Activated naive CD4-positive, alpha-beta T cell treated with anti-CD3 and anti-CD28 coated beads, Interleukin-2, amount 50 U/mL, for 24 hours (primary cell): ENCODE measurements at regions not wholly inside any gene's neighbourhood (a gene's known extent, or its start where the extent isn't known, plus 50 kb on each side); places are given as distances from the start of the nearest gene placed in this dataset.

Experiments
- H3K27ac Mint-ChIP-seq: one replicate; pipeline ENCODE4 v1.8.0; 2021; ENCODE audit warnings: mild to moderate bottlenecking, mixed read lengths
- H3K27me3 Mint-ChIP-seq: one replicate; pipeline ENCODE4 v1.8.0; 2021; ENCODE audit warnings: mixed read lengths
- H3K36me3 Mint-ChIP-seq: one replicate; pipeline ENCODE4 v1.8.0; 2021; ENCODE audit warnings: mixed read lengths
- H3K4me1 Mint-ChIP-seq: one replicate; pipeline ENCODE4 v1.8.0; 2021; ENCODE audit warnings: mixed read lengths
- H3K4me3 Mint-ChIP-seq: one replicate; pipeline ENCODE4 v1.8.0; 2021; ENCODE audit warnings: mild to moderate bottlenecking, mixed read lengths
- H3K9me3 Mint-ChIP-seq: one replicate; pipeline ENCODE4 v1.8.0; 2021; ENCODE audit warnings: mixed read lengths

GRCh38 chr17:73717690-73718089 lies 73.4 kb upstream of the SDK2 start:
- H3K27me3 Mint-ChIP-seq: no peaks in the 10 kb centered on the region
- H3K9me3 Mint-ChIP-seq: no peaks in the 10 kb centered on the region
- H3K36me3 Mint-ChIP-seq: no peaks in the 10 kb centered on the region
- peaks cover 32% of the 10 kb centered on the region for H3K4me1 Mint-ChIP-seq
- H3K4me3 Mint-ChIP-seq: no peak overlapping the region
- H3K27ac Mint-ChIP-seq: no peak overlapping the region

GRCh38 chr17:73718362-73718761 lies 74.1 kb upstream of the SDK2 start:
- Mint-ChIP-seq H3K27ac (no peak overlapping the region), H3K36me3 (no peaks in the 10 kb centered on the region), H3K9me3 (no peaks in the 10 kb centered on the region), H3K4me3 (no peak overlapping the region), H3K4me1 (peaks cover 39% of the 10 kb centered on the region), H3K27me3 (no peaks in the 10 kb centered on the region)

GRCh38 chr17:73718912-73719311 lies 74.7 kb upstream of the SDK2 start:
- H3K27me3 Mint-ChIP-seq: no peaks in the 10 kb centered on the region
- H3K4me3 Mint-ChIP-seq: no peak overlapping the region
- H3K9me3 Mint-ChIP-seq: no peaks in the 10 kb centered on the region
- H3K36me3 Mint-ChIP-seq: no peaks in the 10 kb centered on the region
- H3K27ac Mint-ChIP-seq: peak overlapping the region; percentile 63
- peaks cover 44% of the 10 kb centered on the region for H3K4me1 Mint-ChIP-seq

- Mint-ChIP-seq H3K27ac (no peak overlapping the region), H3K9me3 (no peaks in the 10 kb centered on the region), H3K4me1 (peaks cover 51% of the 10 kb centered on the region), H3K4me3 (no peak overlapping the region), H3K36me3 (no peaks in the 10 kb centered on the region), H3K27me3 (no peaks in the 10 kb centered on the region)
These were observed 75.4 kb upstream of the SDK2 start for GRCh38 chr17:73719588-73720071.

- peaks cover 51% of the 10 kb centered on the region for H3K4me1 Mint-ChIP-seq
- H3K9me3 Mint-ChIP-seq: no peaks in the 10 kb centered on the region
- no peak overlapping the region for H3K4me3 Mint-ChIP-seq
- no peak overlapping the region for H3K27ac Mint-ChIP-seq
- H3K27me3 Mint-ChIP-seq: no peaks in the 10 kb centered on the region
- no peaks in the 10 kb centered on the region for H3K36me3 Mint-ChIP-seq
These were observed 76.1 kb upstream of the SDK2 start for GRCh38 chr17:73720187-73720834.

GRCh38 chr17:73722165-73722564 lies 77.9 kb upstream of the SDK2 start:
- H3K9me3 Mint-ChIP-seq: no peaks in the 10 kb centered on the region
- H3K27ac Mint-ChIP-seq: peak overlapping the region; percentile 89
- no peaks in the 10 kb centered on the region for H3K36me3 Mint-ChIP-seq
- peak overlapping the region; percentile 82 for H3K4me3 Mint-ChIP-seq
- H3K4me1 Mint-ChIP-seq: peaks cover 51% of the 10 kb centered on the region
- H3K27me3 Mint-ChIP-seq: no peaks in the 10 kb centered on the region

GRCh38 chr17:73723317-73723716 lies 79.1 kb upstream of the SDK2 start:
- Mint-ChIP-seq H3K9me3 (no peaks in the 10 kb centered on the region), H3K27me3 (no peaks in the 10 kb centered on the region), H3K27ac (peak overlapping the region; percentile 59), H3K36me3 (no peaks in the 10 kb centered on the region), H3K4me1 (peaks cover 54% of the 10 kb centered on the region), H3K4me3 (no peak overlapping the region)

GRCh38 chr17:73724341-73724740 lies 80.1 kb upstream of the SDK2 start:
- H3K4me1 Mint-ChIP-seq: peaks cover 48% of the 10 kb centered on the region

GRCh38 chr17:73724990-73725389 lies 80.7 kb upstream of the SDK2 start:
- H3K4me1 Mint-ChIP-seq: peaks cover 45% of the 10 kb centered on the region
- no peaks in the 10 kb centered on the region for H3K36me3 Mint-ChIP-seq
- H3K9me3 Mint-ChIP-seq: no peaks in the 10 kb centered on the region
- H3K4me3 Mint-ChIP-seq: no peak overlapping the region
- no peaks in the 10 kb centered on the region for H3K27me3 Mint-ChIP-seq
- no peak overlapping the region for H3K27ac Mint-ChIP-seq

More at GRCh38 chr17:73724341-73724740, 80.1 kb upstream of the SDK2 start:
- Mint-ChIP-seq H3K4me3 (no peak overlapping the region), H3K36me3 (no peaks in the 10 kb centered on the region), H3K27me3 (no peaks in the 10 kb centered on the region), H3K9me3 (no peaks in the 10 kb centered on the region), H3K27ac (no peak overlapping the region)

GRCh38 chr17:73725794-73726515 lies 81.7 kb upstream of the SDK2 start:
- Mint-ChIP-seq H3K9me3 (peaks cover 6% of the 10 kb centered on the region), H3K36me3 (peaks cover 1% of the 10 kb centered on the region), H3K4me3 (no peak overlapping the region), H3K27me3 (no peaks in the 10 kb centered on the region), H3K27ac (no peak overlapping the region), H3K4me1 (peaks cover 36% of the 10 kb centered on the region)

- peaks cover 19% of the 10 kb centered on the region for H3K4me1 Mint-ChIP-seq
These were observed 83.7 kb upstream of the SDK2 start for GRCh38 chr17:73727941-73728340.

GRCh38 chr17:73729101-73729500 lies 84.9 kb upstream of the SDK2 start:
- Mint-ChIP-seq H3K27ac (no peak overlapping the region), H3K36me3 (peaks cover 7% of the 10 kb centered on the region), H3K27me3 (no peaks in the 10 kb centered on the region), H3K4me1 (peaks cover 8% of the 10 kb centered on the region), H3K9me3 (peaks cover 15% of the 10 kb centered on the region), H3K4me3 (no peak overlapping the region)

More at GRCh38 chr17:73727941-73728340, 83.7 kb upstream of the SDK2 start:
- Mint-ChIP-seq H3K36me3 (peaks cover 6% of the 10 kb centered on the region), H3K4me3 (no peak overlapping the region), H3K27me3 (no peaks in the 10 kb centered on the region), H3K9me3 (peaks cover 15% of the 10 kb centered on the region), H3K27ac (no peak overlapping the region)

GRCh38 chr17:73731733-73732132 lies 87.5 kb upstream of the SDK2 start:
- H3K9me3 Mint-ChIP-seq: peaks cover 15% of the 10 kb centered on the region
- no peak overlapping the region for H3K4me3 Mint-ChIP-seq
- H3K27ac Mint-ChIP-seq: no peak overlapping the region
- peaks cover 7% of the 10 kb centered on the region for H3K36me3 Mint-ChIP-seq
- H3K27me3 Mint-ChIP-seq: no peaks in the 10 kb centered on the region
- H3K4me1 Mint-ChIP-seq: peaks cover 3% of the 10 kb centered on the region

GRCh38 chr17:73733517-73733916 lies 89.3 kb upstream of the SDK2 start:
- Mint-ChIP-seq H3K27ac (no peak overlapping the region), H3K27me3 (no peaks in the 10 kb centered on the region), H3K36me3 (peaks cover 7% of the 10 kb centered on the region), H3K4me1 (no peaks in the 10 kb centered on the region), H3K9me3 (peaks cover 15% of the 10 kb centered on the region), H3K4me3 (no peak overlapping the region)

GRCh38 chr17:73735245-73735644 lies 91.0 kb upstream of the SDK2 start:
- peaks cover 4% of the 10 kb centered on the region for H3K4me1 Mint-ChIP-seq
- H3K27ac Mint-ChIP-seq: no peak overlapping the region
- no peaks in the 10 kb centered on the region for H3K27me3 Mint-ChIP-seq
- peaks cover 15% of the 10 kb centered on the region for H3K9me3 Mint-ChIP-seq
- H3K4me3 Mint-ChIP-seq: no peak overlapping the region
- H3K36me3 Mint-ChIP-seq: peaks cover 7% of the 10 kb centered on the region

GRCh38 chr17:73738751-73739575 lies 94.7 kb upstream of the SDK2 start:
- H3K27me3 Mint-ChIP-seq: no peaks in the 10 kb centered on the region
- no peak overlapping the region for H3K4me3 Mint-ChIP-seq
- H3K4me1 Mint-ChIP-seq: peaks cover 12% of the 10 kb centered on the region
- H3K36me3 Mint-ChIP-seq: no peaks in the 10 kb centered on the region
- H3K27ac Mint-ChIP-seq: no peak overlapping the region
- no peaks in the 10 kb centered on the region for H3K9me3 Mint-ChIP-seq
